Pulmonary artery endothelial cell (primary cell): ENCODE measurements at regions not wholly inside any gene's neighbourhood (a gene's known extent, or its start where the extent isn't known, plus 50 kb on each side); places are given as distances from the start of the nearest gene placed in this dataset.

Experiments used
- DNase-seq: peaks from one replicate; pipeline ENCODE4 v3.0.0-alpha.2; 2011; ENCODE audit warnings: low read depth, low spot score

- DNase-seq = no peak
Observed at GRCh38 chr11:121800240-121800639, 315.8 kb downstream of the BLID start.

GRCh38 chr11:121797496-121797895, 318.5 kb downstream of the BLID start:
- no peak for DNase-seq

- DNase-seq = no peak
Observed at GRCh38 chr11:121795174-121795573, 320.8 kb downstream of the BLID start.

GRCh38 chr11:121794671-121795141, 321.3 kb downstream of the BLID start:
- DNase-seq = no peak

- no peak for DNase-seq
Observed at GRCh38 chr11:121793916-121794315, 322.1 kb downstream of the BLID start.

GRCh38 chr11:121793291-121793690, 322.7 kb downstream of the BLID start:
- no peak for DNase-seq

- DNase-seq = no peak
Observed at GRCh38 chr11:121792185-121792584, 323.8 kb downstream of the BLID start.

- no peak for DNase-seq
Observed at GRCh38 chr11:121790430-121790829, 325.6 kb downstream of the BLID start.

- no peak for DNase-seq
Observed at GRCh38 chr11:121780971-121781370, 328.2 kb upstream of the SORL1-AS1 start.

- DNase-seq = no peak
Observed at GRCh38 chr11:121777056-121777455, 324.3 kb upstream of the SORL1-AS1 start.

GRCh38 chr11:121775276-121775675, 322.5 kb upstream of the SORL1-AS1 start:
- DNase-seq = no peak

GRCh38 chr11:121773076-121773475, 320.3 kb upstream of the SORL1-AS1 start:
- no peak for DNase-seq

GRCh38 chr11:121770939-121771595, 318.3 kb upstream of the SORL1-AS1 start:
- no peak for DNase-seq

GRCh38 chr11:121769191-121769590, 316.4 kb upstream of the SORL1-AS1 start:
- no peak for DNase-seq

GRCh38 chr11:121767433-121767832, 314.7 kb upstream of the SORL1-AS1 start:
- no peak for DNase-seq

- no peak for DNase-seq
Observed at GRCh38 chr11:121766991-121767390, 314.2 kb upstream of the SORL1-AS1 start.

- no peak for DNase-seq
Observed at GRCh38 chr11:121766166-121766565, 313.4 kb upstream of the SORL1-AS1 start.

- DNase-seq = no peak
Observed at GRCh38 chr11:121763526-121763925, 310.8 kb upstream of the SORL1-AS1 start.

GRCh38 chr11:121762820-121763219, 310.1 kb upstream of the SORL1-AS1 start:
- DNase-seq = no peak

GRCh38 chr11:121761186-121761585, 308.4 kb upstream of the SORL1-AS1 start:
- no peak for DNase-seq

- DNase-seq = no peak
Observed at GRCh38 chr11:121757480-121758125, 304.8 kb upstream of the SORL1-AS1 start.

- DNase-seq = no peak
Observed at GRCh38 chr11:121755906-121756305, 303.1 kb upstream of the SORL1-AS1 start.

GRCh38 chr11:121755191-121755590, 302.4 kb upstream of the SORL1-AS1 start:
- no peak for DNase-seq
